ENCODE measurements at regions not wholly inside any gene's neighbourhood (a gene's known extent, or its start where the extent isn't known, plus 50 kb on each side); places are given as distances from the start of the nearest gene placed in this dataset.
"Not testable (repeated sequence)": the region's sequence is repeated elsewhere in the genome, so short reads cannot be mapped to it uniquely, and the experiment has no call there.

DNA sequence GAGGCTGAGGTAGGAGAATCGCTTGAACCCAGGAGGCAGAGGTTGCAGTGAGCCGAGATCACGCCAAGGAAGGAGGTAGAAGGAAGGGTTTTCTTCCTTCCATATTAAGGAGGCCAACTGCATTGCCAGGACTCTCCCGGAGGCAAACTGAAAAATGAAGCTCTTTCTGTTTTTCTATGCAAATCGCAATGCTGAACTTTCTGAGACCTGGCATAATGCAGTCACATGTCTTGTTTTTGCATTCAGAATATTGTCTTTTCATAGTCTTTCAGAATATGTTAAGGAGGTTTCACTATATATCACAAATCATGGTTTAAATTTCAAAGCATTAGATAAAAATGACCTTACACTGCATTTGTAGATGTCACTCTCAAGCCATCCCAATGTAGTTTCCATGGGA is 133.4 kb downstream of the SPDYE17 start:
- H3K9me3 ChIP-seq; DNase-seq (ENCODE audit: low spot score in 2 of 2); H3K27me3 ChIP-seq (ENCODE audit: low read depth); H3K36me3 ChIP-seq (replicated peaks); H3K4me3 ChIP-seq; H3K4me1 ChIP-seq; in situ Hi-C loops (cut with MboI; ENCODE audit: low sequenced_read_pairs): not testable (repeated sequence)

DNA sequence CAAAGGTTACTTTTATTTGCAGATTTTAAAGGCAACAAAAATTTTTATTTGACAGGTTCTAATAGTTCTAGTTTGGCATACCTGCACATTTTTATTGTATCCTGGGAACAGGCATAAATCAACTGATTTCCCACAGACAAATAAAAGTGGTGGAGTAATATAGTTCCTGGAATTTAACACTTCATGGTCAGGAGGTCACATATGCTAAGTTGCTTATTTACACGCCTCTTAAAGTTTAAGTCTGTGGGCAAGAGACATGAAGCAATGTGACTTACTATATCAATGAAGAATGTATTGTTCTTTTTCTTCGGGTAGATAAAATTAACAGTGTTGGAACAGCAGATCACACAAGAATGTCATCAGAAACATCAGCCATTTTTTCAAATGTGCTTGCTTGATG is 135.2 kb downstream of the SPDYE17 start:
- H3K9me3 ChIP-seq; H3K36me3 ChIP-seq (replicated peaks); DNase-seq (ENCODE audit: low spot score in 2 of 2); H3K27me3 ChIP-seq (ENCODE audit: low read depth); H3K4me1 ChIP-seq; H3K4me3 ChIP-seq; in situ Hi-C loops (cut with MboI; ENCODE audit: low sequenced_read_pairs): not testable (repeated sequence)

DNA sequence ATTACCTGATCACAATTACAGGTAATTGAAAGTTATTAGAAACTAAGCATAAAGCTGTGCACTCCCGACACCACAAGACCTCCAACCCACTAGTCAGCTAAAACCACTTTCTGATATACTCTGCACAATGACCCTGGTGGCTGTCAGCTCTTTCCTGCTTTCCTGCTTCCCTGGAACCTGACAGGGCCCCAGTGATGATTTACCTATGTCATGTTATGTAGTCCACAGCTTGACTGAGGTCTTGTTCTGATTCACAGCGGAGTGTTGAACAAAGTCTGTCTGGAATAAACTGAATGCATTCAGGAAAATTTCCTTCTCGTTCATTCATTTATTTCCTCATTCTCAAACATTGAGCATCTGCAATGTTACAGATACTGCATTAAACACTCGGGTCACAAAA is 136.5 kb downstream of the SPDYE17 start:
- DNase-seq (ENCODE audit: low spot score in 2 of 2); H3K27me3 ChIP-seq (ENCODE audit: low read depth); in situ Hi-C loops (cut with MboI; ENCODE audit: low sequenced_read_pairs); H3K4me1 ChIP-seq; H3K9me3 ChIP-seq; H3K36me3 ChIP-seq (replicated peaks); H3K4me3 ChIP-seq: not testable (repeated sequence)

DNA sequence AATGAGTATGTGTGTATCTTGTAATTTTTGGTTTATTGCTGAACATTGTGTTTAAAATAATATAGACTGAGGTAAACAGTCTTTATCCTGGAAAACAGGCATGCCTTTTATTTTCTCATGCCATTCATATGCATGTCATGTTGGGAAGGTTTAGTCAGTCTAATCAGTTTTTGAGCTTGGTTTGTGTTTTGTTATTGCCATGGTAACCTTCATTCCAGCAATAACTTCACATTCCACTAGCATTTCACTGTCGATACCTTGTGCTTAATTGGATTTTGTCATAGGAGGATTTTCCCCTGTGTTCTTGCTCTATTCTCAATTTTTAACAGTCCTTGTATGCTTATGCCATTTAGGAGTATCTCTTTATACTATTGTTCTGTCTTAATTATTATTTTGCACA is 140.4 kb downstream of the SPDYE17 start:
- H3K4me3 ChIP-seq; H3K4me1 ChIP-seq; H3K36me3 ChIP-seq (replicated peaks); in situ Hi-C loops (cut with MboI; ENCODE audit: low sequenced_read_pairs); H3K27me3 ChIP-seq (ENCODE audit: low read depth); H3K9me3 ChIP-seq: not testable (repeated sequence)
- peak in 1 of 2 experiments; percentile 43 for DNase-seq (ENCODE audit: low spot score in 2 of 2)

DNA sequence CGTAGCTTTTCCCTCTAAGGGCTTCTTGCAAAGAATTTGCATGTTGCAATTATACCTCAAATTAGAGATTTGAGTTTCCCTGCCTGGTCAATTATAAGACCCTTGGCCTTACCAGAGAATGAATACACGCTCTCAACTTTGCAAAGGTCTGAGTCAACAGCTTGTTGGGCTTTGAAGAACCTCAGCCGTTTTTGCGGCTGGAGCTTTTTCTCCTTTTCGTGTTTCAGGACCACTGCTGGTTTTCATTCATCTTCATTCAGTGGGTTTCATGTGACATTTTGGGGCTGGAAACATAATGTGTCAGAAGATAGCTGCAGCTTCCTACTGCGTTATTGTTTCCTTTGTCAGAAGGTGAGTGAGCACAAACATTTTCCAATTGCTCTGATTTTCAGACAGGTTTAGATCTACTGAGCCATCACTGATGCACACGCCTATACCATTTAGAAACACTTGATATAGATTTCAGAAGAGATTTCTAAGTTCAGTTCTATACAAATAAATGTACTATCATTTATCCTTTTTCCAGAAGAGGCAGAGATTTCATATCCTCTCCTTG is 152.3 kb downstream of the SPDYE17 start:
- H3K4me3 ChIP-seq; H3K27me3 ChIP-seq (ENCODE audit: low read depth); DNase-seq (ENCODE audit: low spot score in 2 of 2); H3K9me3 ChIP-seq; H3K36me3 ChIP-seq (replicated peaks); in situ Hi-C loops (cut with MboI; ENCODE audit: low sequenced_read_pairs); H3K4me1 ChIP-seq: not testable (repeated sequence)

DNA sequence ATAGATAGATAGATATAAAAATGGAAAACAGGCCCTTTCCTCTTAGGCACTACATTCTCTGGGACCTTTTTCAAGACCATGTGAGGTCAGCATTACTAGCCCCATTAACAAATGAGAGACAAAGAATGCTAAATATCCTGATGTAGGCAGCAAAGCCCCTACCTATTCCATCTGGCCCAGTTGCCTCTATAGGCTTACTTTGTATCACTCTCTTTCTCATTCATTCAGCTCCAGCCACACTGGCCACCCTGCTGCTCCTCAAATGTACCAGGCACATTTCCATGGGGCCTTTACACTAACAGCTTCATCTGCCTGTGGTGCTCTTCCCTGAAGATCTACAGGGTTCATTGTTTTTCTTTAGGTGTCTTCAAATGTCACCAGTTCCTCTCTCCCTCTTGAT is 156.4 kb downstream of the SPDYE17 start:
- H3K9me3 ChIP-seq; DNase-seq (ENCODE audit: low spot score in 2 of 2); in situ Hi-C loops (cut with MboI; ENCODE audit: low sequenced_read_pairs): not testable (repeated sequence)

DNA sequence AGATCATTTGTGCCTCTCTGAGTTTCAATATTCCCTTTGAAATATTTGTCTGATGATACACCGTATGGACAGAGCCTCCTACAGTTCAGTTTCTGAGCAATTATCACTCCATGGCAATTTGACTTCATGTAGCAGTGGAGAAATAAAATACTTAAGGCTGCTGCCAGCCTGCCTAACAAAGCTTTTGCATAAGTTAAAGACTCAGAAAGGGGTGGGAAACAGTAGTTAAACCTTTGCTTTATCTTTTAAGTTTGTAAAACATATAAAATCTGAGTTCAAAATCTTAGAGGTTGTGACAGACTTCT is 161.7 kb downstream of the SPDYE17 start:
- H3K9me3 ChIP-seq; H3K4me1 ChIP-seq; DNase-seq (ENCODE audit: low spot score in 2 of 2); in situ Hi-C loops (cut with MboI; ENCODE audit: low sequenced_read_pairs); H3K36me3 ChIP-seq (replicated peaks); H3K27me3 ChIP-seq (ENCODE audit: low read depth); H3K4me3 ChIP-seq: not testable (repeated sequence)

More for the DNA sequence above, 156.4 kb downstream of the SPDYE17 start:
- H3K27me3 ChIP-seq (ENCODE audit: low read depth); H3K36me3 ChIP-seq (replicated peaks); H3K4me1 ChIP-seq; H3K4me3 ChIP-seq: not testable (repeated sequence)

DNA sequence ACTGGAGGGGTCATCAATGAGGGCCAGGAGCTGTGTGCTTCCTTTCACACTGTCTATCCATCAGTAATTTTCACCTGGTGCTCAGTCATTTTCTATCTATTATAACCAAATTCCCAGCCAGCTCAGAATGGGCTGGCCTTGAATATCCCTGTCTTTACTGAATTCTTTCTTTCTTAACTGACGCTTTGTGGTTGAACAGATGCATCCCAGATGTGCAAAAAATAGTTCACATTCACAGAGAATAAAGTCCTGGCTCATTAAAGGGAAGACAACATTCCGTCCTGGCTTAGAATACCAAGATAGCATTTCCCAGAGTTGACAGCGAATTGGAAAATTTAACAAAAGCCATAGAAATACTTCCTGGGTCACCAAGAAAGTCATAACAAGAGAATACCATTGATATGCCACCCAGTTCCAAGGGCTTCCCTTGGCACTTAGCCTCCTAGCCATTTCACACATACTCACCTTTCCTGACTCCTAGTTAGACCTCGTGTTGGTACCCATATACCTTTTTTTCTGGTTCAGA is 164.7 kb downstream of the SPDYE17 start:
- H3K4me3 ChIP-seq; in situ Hi-C loops (cut with MboI; ENCODE audit: low sequenced_read_pairs); H3K9me3 ChIP-seq; H3K36me3 ChIP-seq (replicated peaks); H3K27me3 ChIP-seq (ENCODE audit: low read depth); H3K4me1 ChIP-seq; DNase-seq (ENCODE audit: low spot score in 2 of 2): not testable (repeated sequence)

DNA sequence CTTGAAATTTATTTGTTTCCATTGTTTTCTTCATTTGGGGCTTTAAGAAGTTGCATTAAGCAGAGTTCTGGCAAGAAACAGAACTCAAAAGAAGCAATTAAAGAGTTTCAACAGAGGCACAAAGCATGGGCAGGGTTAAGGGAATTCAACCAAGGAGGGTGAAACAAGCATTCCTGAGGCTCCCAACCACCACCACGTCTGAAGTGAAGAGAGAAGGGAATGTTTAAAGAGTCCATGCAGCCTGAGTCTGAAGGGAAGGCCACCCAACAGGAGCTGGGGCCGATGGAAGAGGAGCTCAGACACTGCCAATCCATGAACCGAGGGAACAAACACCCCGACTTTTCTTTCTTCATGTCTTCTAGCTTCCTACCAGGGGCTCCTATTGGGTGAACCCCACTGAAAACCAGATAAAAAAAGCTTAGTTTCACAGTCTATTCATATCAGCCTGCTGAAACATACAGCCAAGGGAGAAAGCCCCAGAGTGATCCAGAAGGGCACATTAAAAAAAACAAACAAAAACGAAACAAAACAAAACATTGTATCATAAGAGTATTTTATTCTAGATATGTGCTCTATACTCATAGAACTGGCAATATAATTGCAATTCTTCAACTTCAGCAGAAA is 168.9 kb downstream of the SPDYE17 start:
- in situ Hi-C loops (cut with MboI; ENCODE audit: low sequenced_read_pairs); H3K36me3 ChIP-seq (replicated peaks); DNase-seq (ENCODE audit: low spot score in 2 of 2); H3K9me3 ChIP-seq; H3K27me3 ChIP-seq (ENCODE audit: low read depth); H3K4me3 ChIP-seq; H3K4me1 ChIP-seq: not testable (repeated sequence)

DNA sequence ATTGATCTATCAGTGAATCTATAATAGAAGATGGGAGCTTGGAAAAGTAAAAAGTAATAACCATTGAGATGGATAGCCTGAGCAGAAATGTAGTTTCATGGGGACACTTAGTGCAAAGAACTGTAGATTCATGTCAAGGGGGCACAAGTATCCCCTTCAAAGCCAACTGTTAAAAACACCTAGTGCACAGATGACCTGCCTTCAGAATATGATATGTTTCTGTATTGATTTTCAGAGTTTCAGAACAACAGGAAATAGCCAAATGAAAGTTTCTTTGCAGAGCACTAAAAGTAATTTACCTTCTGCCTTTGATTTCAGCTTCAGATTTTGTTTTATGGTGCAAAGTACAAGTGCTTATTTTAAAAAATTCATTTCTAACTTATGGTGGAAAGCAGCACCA is 169.9 kb downstream of the SPDYE17 start:
- H3K9me3 ChIP-seq; H3K4me1 ChIP-seq; in situ Hi-C loops (cut with MboI; ENCODE audit: low sequenced_read_pairs); H3K27me3 ChIP-seq (ENCODE audit: low read depth); H3K36me3 ChIP-seq (replicated peaks); H3K4me3 ChIP-seq; DNase-seq (ENCODE audit: low spot score in 2 of 2): not testable (repeated sequence)

DNA sequence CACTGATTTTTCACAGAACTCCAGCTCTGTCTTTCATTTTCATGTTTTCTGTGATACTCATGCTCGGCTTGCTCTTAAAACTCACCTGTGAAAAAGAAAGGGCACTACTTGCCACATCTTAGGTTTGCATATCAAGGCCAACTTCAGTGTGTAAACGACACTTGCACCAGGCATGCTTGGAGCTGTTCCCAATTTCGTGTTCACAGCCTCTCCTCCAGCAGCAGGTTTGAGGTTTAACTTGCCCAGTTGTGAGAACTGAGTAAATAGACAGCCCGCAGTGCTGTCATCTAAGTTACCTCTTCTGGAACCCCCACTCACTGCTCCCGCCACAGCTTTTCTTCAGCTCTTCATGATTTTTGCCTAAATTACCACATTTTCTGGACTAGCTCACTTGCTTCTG is 172.2 kb downstream of the SPDYE17 start:
- H3K9me3 ChIP-seq; H3K36me3 ChIP-seq (replicated peaks); H3K4me3 ChIP-seq; in situ Hi-C loops (cut with MboI; ENCODE audit: low sequenced_read_pairs); H3K27me3 ChIP-seq (ENCODE audit: low read depth); DNase-seq (ENCODE audit: low spot score in 2 of 2); H3K4me1 ChIP-seq: not testable (repeated sequence)

DNA sequence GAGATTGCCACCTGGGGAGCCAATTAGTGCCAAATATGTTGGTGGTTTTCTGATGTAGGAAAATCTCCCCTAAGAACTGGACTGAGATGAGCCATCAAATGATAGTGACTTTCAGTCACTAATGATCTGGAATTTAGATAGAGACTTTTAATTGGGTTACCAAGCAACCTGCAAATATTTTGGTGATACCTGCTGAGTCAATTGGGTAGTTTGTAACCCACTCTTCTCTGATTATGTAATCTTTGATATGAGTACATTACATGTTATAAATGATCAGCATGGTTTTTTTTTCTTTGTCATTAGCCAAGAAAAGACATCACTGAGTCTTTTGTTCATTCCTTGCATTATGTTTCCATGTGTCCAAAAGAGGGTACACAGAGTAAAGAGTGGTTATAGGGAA is 177.5 kb downstream of the SPDYE17 start:
- in situ Hi-C loops (cut with MboI; ENCODE audit: low sequenced_read_pairs), result not testable (repeated sequence)

DNA sequence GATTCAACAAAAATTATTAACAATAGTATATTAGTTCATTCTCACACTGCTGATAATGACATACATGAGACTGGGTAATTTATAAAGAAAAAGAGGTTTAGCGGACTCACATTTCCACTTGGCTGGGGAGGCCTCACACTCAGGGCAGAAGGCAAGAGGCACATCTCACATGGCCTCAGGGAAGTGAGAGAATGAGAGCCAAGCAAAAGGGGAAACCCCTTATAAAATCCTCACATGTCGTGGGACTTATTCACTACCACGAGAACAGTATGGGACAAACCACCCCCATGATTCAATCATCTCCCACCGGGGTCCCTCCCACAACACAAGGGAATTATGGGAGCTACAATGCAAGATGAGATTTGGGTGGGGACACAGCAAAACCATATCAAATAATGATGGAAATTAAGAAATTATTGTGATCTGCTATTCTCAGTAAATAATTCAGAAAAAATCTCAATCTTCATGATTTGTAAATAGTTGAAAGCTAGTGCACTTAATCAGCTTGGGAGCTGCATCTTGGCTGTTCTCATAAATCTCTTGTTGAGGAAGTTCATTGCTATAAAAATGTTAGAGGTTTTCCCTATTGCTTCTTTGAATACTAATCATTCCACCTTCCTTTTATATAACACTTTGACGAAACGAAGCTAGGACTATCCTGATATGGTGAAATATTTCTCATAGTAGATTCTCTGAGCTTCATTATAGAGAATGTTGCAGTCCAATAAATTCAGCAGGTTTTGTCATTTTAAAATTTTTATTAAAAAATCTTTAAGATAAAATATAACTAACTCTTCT is 179.2 kb downstream of the SPDYE17 start:
- H3K27me3 ChIP-seq (ENCODE audit: low read depth); DNase-seq (ENCODE audit: low spot score in 2 of 2); in situ Hi-C loops (cut with MboI; ENCODE audit: low sequenced_read_pairs); H3K4me1 ChIP-seq; H3K36me3 ChIP-seq (replicated peaks); H3K4me3 ChIP-seq; H3K9me3 ChIP-seq: not testable (repeated sequence)

More for the DNA sequence above, 177.5 kb downstream of the SPDYE17 start:
- H3K4me3 ChIP-seq; DNase-seq (ENCODE audit: low spot score in 2 of 2); H3K9me3 ChIP-seq; H3K27me3 ChIP-seq (ENCODE audit: low read depth); H3K4me1 ChIP-seq; H3K36me3 ChIP-seq (replicated peaks): not testable (repeated sequence)

DNA sequence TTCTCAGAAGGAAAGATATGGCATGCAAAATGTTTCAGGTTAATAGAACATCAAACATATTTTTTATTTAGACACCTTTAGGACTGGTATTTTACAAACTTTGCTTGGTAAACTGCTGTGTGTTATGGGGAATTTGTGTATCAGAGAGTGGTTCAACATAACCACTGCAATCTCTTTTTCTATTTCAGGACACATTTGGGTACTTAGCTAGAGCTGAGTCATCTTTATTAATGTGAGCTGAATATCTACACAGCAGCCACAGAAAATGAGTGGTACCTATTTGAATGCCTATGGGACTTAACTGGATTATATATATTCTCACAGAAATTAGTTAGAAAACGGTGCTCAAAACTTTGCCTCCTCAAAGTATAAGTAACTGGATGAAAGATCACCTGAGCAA is 179.8 kb downstream of the SPDYE17 start:
- H3K9me3 ChIP-seq; DNase-seq (ENCODE audit: low spot score in 2 of 2); H3K36me3 ChIP-seq (replicated peaks); H3K27me3 ChIP-seq (ENCODE audit: low read depth); H3K4me3 ChIP-seq; in situ Hi-C loops (cut with MboI; ENCODE audit: low sequenced_read_pairs); H3K4me1 ChIP-seq: not testable (repeated sequence)

Data from HAP-1 (cell line).